Adrenal gland (tissue), 5 donors: ENCODE measurements at regions not wholly inside any gene's neighbourhood (a gene's known extent, or its start where the extent isn't known, plus 50 kb on each side); places are given as distances from the start of the nearest gene placed in this dataset.
"Not testable (repeated sequence)": the region's sequence is repeated elsewhere in the genome, so short reads cannot be mapped to it uniquely, and the experiment has no call there.

ENCODE experiments used
- CTCF ChIP-seq, 6 experiments: fragments of 450-650 bp in 4 of 6; fragments of 200-600 bp in 2 of 6; sonication (generic) in 1 of 6; IDR thresholded peaks; 1 replicate in 5 of 6; 2 replicates in 1 of 6; pipeline versions ENCODE4 v1.5.1 to v1.8.0; 2016 to 2021; ENCODE audit warnings: antibody characterized with exemption in 6 of 6, mild to moderate bottlenecking in 2 of 6, moderate library complexity in 1 of 6
- POLR2A ChIP-seq, 2 donors: fragments of 450-650 bp; IDR thresholded peaks; one replicate each; pipeline ENCODE4 v1.6.1; 2017; ENCODE audit warnings: antibody characterized with exemption in 2 of 2, mild to moderate bottlenecking in 2 of 2, moderate library complexity in 1 of 2
- donor health status: DM: no; HTN: no; CAD: no.

DNA sequence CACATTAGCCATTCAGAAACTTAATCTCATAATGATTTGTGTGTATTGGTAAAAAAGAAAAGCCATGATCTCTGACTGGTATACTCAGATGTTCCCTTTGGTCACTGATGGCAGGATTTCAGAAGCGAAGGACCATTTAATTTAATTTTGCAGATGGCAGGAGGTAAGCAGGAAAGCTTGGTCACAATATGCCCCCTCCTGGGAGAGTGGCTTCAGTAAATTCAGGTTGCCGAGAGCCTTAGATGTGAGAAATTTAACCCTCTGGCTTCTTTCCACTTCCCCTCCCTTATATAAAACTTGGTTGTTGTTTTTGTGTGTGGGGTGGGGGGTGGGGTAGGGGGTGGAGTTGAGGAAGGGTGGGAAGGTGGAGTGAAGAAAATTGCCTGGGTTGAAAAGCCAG lies 72.8 kb downstream of the SRGAP2 start:
- TF ChIP-seq CTCF, POLR2A (IDR thresholded peaks at IDR 0.05): not testable (repeated sequence)
